ENCODE measurements at regions not wholly inside any gene's neighbourhood (a gene's known extent, or its start where the extent isn't known, plus 50 kb on each side); places are given as distances from the start of the nearest gene placed in this dataset.

DNA sequence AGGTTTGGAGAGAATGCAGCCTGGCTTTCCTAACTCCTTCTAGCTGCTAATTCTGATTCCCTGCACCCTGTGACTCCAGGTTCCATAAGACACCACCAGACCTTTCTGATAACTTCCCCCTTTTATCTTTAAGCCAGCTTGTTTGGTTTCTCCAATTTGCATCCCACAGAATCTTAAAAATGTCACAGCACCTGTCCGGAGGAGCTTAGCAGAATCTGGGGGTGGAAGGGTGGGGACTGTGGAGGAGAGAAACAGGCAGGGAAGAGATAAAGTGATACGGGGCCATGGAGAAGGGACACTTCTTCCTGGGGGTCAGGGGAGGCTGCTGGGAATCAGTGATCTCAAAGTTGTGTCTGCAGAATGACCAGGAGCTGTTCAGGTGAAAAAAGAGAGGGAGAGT, 59.4 kb downstream of the FOXL1 start:
- TF ChIP-seq, protein P1, sequence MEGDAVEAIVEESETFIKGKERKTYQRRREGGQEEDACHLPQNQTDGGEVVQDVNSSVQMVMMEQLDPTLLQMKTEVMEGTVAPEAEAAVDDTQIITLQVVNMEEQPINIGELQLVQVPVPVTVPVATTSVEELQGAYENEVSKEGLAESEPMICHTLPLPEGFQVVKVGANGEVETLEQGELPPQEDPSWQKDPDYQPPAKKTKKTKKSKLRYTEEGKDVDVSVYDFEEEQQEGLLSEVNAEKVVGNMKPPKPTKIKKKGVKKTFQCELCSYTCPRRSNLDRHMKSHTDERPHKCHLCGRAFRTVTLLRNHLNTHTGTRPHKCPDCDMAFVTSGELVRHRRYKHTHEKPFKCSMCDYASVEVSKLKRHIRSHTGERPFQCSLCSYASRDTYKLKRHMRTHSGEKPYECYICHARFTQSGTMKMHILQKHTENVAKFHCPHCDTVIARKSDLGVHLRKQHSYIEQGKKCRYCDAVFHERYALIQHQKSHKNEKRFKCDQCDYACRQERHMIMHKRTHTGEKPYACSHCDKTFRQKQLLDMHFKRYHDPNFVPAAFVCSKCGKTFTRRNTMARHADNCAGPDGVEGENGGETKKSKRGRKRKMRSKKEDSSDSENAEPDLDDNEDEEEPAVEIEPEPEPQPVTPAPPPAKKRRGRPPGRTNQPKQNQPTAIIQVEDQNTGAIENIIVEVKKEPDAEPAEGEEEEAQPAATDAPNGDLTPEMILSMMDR (IDR thresholded peaks at IDR 0.05): no peak
- H3K27me3 Mint-ChIP-seq (ENCODE audit: low read depth): no peaks in the 10 kb centered on the region
- H3K4me1 Mint-ChIP-seq (ENCODE audit: low read depth): peaks cover 16% of the 10 kb centered on the region
- no peak overlapping the region for H3K27ac Mint-ChIP-seq (ENCODE audit: unreplicated experiment)
- no peaks in the 10 kb centered on the region for H3K36me3 Mint-ChIP-seq (ENCODE audit: low read depth)
- DNase-seq (ENCODE audit: low spot score): no peak
- H3K9me3 Mint-ChIP-seq (ENCODE audit: low read depth): no peaks in the 10 kb centered on the region
- no peak overlapping the region for H3K4me3 Mint-ChIP-seq (ENCODE audit: unreplicated experiment)

GRCh38 chr16:86638642-86639041, 60.3 kb downstream of the FOXL1 start:
- Mint-ChIP-seq H3K4me1 (ENCODE audit: low read depth) (peaks cover 16% of the 10 kb centered on the region), H3K27ac (ENCODE audit: unreplicated experiment) (no peak overlapping the region), H3K9me3 (ENCODE audit: low read depth) (no peaks in the 10 kb centered on the region), H3K27me3 (ENCODE audit: low read depth) (no peaks in the 10 kb centered on the region), H3K36me3 (ENCODE audit: low read depth) (no peaks in the 10 kb centered on the region), H3K4me3 (ENCODE audit: unreplicated experiment) (no peak overlapping the region)
- TF ChIP-seq, protein P1 (IDR thresholded peaks at IDR 0.05): no peak
- no peak for DNase-seq (ENCODE audit: low spot score)

- Mint-ChIP-seq H3K27ac (ENCODE audit: unreplicated experiment) (no peak overlapping the region), H3K27me3 (ENCODE audit: low read depth) (no peaks in the 10 kb centered on the region), H3K4me1 (ENCODE audit: low read depth) (peaks cover 15% of the 10 kb centered on the region), H3K9me3 (ENCODE audit: low read depth) (no peaks in the 10 kb centered on the region), H3K4me3 (ENCODE audit: unreplicated experiment) (no peak overlapping the region), H3K36me3 (ENCODE audit: low read depth) (no peaks in the 10 kb centered on the region)
- no peak for DNase-seq (ENCODE audit: low spot score)
- TF ChIP-seq, protein P1 (IDR thresholded peaks at IDR 0.05): no peak
Measured at GRCh38 chr16:86639354-86639753, 61.0 kb downstream of the FOXL1 start.

DNA sequence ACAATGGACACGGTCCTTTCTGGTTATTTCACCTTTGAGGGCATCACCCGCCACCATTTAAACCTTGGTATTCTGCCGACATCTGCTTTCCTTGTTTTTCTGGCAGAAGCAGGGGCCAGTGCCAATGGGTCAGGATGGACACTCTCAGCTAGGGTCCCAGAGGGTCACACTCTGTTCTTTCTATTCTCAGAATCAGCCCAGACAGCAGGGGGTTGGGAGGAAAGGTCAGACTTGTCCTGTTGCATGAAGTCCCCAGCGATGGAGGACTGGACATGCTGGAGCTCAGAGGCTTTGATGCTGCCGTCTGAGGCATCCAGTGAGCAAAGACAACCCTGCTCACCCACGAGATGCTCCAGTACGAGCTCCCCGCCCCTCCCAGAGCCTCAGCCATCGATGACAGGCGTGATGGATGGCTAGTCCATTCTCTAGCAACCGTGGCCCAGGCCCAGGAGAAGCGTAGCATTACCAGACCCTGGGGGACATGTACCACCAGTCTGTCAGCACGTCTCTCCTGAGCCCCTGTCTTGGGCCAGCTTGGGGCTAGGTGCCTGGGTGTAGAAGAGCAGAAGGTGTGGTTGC, 62.0 kb downstream of the FOXL1 start:
- H3K36me3 Mint-ChIP-seq (ENCODE audit: low read depth): no peaks in the 10 kb centered on the region
- TF ChIP-seq, protein P1 (IDR thresholded peaks at IDR 0.05): no peak
- no peaks in the 10 kb centered on the region for H3K9me3 Mint-ChIP-seq (ENCODE audit: low read depth)
- H3K4me3 Mint-ChIP-seq (ENCODE audit: unreplicated experiment): no peak overlapping the region
- H3K27me3 Mint-ChIP-seq (ENCODE audit: low read depth): no peaks in the 10 kb centered on the region
- DNase-seq (ENCODE audit: low spot score): no peak
- peaks cover 5% of the 10 kb centered on the region for H3K4me1 Mint-ChIP-seq (ENCODE audit: low read depth)
- no peak overlapping the region for H3K27ac Mint-ChIP-seq (ENCODE audit: unreplicated experiment)

DNA sequence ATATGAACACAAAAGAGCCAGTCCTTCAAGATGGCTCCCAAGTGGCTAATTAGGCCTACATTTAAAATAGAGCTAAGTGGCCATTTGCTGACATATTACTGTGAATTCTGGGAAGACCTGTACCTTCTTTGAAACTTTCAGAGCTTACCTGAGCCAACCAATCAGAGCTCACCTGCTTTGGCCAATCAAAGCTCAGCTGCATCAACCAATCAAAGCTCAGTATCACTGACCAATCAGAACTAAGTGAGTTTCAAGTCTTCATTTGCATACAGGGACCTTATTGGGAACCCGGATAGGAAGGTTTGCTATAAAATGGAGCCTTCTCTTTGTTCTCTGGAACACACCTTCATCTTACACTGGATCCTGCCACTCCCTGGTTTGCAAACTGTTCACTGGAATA, 63.7 kb downstream of the FOXL1 start:
- TF ChIP-seq, protein P1 (IDR thresholded peaks at IDR 0.05): no peak
- H3K27ac Mint-ChIP-seq (ENCODE audit: unreplicated experiment): no peak overlapping the region
- DNase-seq (ENCODE audit: low spot score): no peak
- H3K4me1 Mint-ChIP-seq (ENCODE audit: low read depth): no peaks in the 10 kb centered on the region
- H3K4me3 Mint-ChIP-seq (ENCODE audit: unreplicated experiment): no peak overlapping the region
- peaks cover 5% of the 10 kb centered on the region for H3K36me3 Mint-ChIP-seq (ENCODE audit: low read depth)
- no peaks in the 10 kb centered on the region for H3K27me3 Mint-ChIP-seq (ENCODE audit: low read depth)
- H3K9me3 Mint-ChIP-seq (ENCODE audit: low read depth): peaks cover 2% of the 10 kb centered on the region
